MM.1S (cell line): ENCODE measurements at regions not wholly inside any gene's neighbourhood (a gene's known extent, or its start where the extent isn't known, plus 50 kb on each side); places are given as distances from the start of the nearest gene placed in this dataset.

Source experiments
- DNase-seq: peaks from one replicate; pipeline ENCODE4 v3.0.0-alpha.2; 2015
- H2AFZ ChIP-seq: fragments of 300-600 bp; sonication (generic); 2 replicates; pipeline ENCODE4 v1.6.0; 2016; ENCODE audit warnings: antibody characterized with exemption, low read length
- H3F3A ChIP-seq: fragments of 300-600 bp; sonication (generic); 2 replicates; pipeline ENCODE4 v1.6.1; 2016; ENCODE audit warnings: mild to moderate bottlenecking, antibody characterized with exemption, low read length, moderate library complexity, mixed read lengths; ENCODE audit not compliant: insufficient read depth
- H3K27ac ChIP-seq: fragments of 300-600 bp; sonication (generic); 2 replicates; pipeline ENCODE4 v1.5.1; 2016; ENCODE audit warnings: mild to moderate bottlenecking, low read length
- H3K27me3 ChIP-seq: fragments of 300-600 bp; sonication (generic); replicated peaks from 2 replicates; pipeline ENCODE4 v1.6.0; 2016; ENCODE audit warnings: low read length; ENCODE audit not compliant: insufficient read depth
- H3K36me3 ChIP-seq: fragments of 300-600 bp; sonication (generic); replicated peaks from 2 replicates; pipeline ENCODE4 v1.6.1; 2016; ENCODE audit warnings: mild to moderate bottlenecking, low read length, mixed read lengths; ENCODE audit not compliant: insufficient read depth
- H3K4me1 ChIP-seq: fragments of 300-600 bp; sonication (generic); 2 replicates; pipeline ENCODE4 v1.6.1; 2016; ENCODE audit warnings: low read length, mixed read lengths
- H3K4me2 ChIP-seq: fragments of 300-600 bp; sonication (generic); 2 replicates; pipeline ENCODE4 v1.6.0; 2016; ENCODE audit warnings: low read depth, low read length
- H3K4me3 ChIP-seq: fragments of 300-600 bp; sonication (generic); 2 replicates; pipeline ENCODE4 v1.5.1; 2016; ENCODE audit warnings: low read length, mixed read lengths
- H3K79me2 ChIP-seq: fragments of 300-600 bp; sonication (generic); 2 replicates; pipeline ENCODE4 v1.6.1; 2016; ENCODE audit warnings: mixed run types, low read length, mixed read lengths
- H3K9ac ChIP-seq: fragments of 300-600 bp; sonication (generic); 2 replicates; pipeline ENCODE4 v1.6.1; 2016; ENCODE audit warnings: low read length, mixed read lengths
- H3K9me2 ChIP-seq: fragments of 300-600 bp; sonication (generic); replicated peaks from 2 replicates; pipeline ENCODE4 v1.6.1; 2016; ENCODE audit warnings: mild to moderate bottlenecking, low read length, mixed read lengths; ENCODE audit not compliant: insufficient read depth
- H3K9me3 ChIP-seq: fragments of 300-600 bp; sonication (generic); replicated peaks from 2 replicates; pipeline ENCODE4 v1.6.1; 2016; ENCODE audit warnings: mild to moderate bottlenecking, low read length, mixed read lengths; ENCODE audit not compliant: insufficient read depth
- H4K20me1 ChIP-seq: fragments of 300-600 bp; sonication (generic); 2 replicates; pipeline ENCODE4 v1.6.1; 2016; ENCODE audit warnings: mild to moderate bottlenecking, low read length, moderate library complexity, mixed read lengths; ENCODE audit not compliant: insufficient read depth
- CTCF ChIP-seq: fragments of 300-600 bp; sonication (generic); IDR thresholded peaks from 2 replicates; pipeline ENCODE4 v1.5.1; 2016; ENCODE audit warnings: antibody characterized with exemption, low read length, mixed read lengths
- EZH2 ChIP-seq: fragments of 300-600 bp; sonication (generic); optimal IDR thresholded peaks from 2 replicates; pipeline ENCODE3; 2017; ENCODE audit warnings: low read depth, mild to moderate bottlenecking, antibody characterized with exemption, low read length, mixed read lengths
- EZH2phosphoT487 ChIP-seq: fragments of 300-600 bp; sonication (generic); IDR thresholded peaks from 2 replicates; pipeline ENCODE4 v1.6.1; 2018; ENCODE audit warnings: antibody characterized with exemption, low read length

DNA sequence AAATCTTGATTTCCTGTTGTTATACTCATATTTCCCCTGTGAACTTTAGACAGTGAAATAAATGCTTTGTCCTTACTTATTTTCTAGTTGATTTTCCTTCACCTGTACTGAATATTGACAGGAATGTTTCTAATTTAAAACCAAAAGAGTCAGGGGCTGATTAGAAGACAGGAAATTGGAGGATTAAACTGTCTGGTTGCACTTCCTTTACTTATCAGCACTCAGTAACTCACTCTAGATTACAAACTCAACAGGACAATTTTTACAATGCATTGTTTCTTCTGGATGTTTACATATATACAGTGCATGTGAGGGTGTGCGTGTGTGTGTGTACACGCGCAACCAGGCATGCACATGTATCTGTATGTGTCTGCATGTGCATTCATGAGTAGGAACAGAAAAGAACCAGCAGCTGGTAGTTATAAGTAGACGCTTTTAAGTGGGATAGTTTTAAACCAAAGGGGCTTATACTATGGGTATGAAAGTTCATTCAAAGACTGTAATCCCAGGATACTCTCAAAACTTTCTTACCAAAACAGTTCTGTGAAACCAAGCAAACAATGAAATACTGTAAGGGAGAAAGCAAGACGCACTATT, 212.0 kb upstream of the NFIA start:
- H3K4me2 ChIP-seq: no peak overlapping the region

DNA sequence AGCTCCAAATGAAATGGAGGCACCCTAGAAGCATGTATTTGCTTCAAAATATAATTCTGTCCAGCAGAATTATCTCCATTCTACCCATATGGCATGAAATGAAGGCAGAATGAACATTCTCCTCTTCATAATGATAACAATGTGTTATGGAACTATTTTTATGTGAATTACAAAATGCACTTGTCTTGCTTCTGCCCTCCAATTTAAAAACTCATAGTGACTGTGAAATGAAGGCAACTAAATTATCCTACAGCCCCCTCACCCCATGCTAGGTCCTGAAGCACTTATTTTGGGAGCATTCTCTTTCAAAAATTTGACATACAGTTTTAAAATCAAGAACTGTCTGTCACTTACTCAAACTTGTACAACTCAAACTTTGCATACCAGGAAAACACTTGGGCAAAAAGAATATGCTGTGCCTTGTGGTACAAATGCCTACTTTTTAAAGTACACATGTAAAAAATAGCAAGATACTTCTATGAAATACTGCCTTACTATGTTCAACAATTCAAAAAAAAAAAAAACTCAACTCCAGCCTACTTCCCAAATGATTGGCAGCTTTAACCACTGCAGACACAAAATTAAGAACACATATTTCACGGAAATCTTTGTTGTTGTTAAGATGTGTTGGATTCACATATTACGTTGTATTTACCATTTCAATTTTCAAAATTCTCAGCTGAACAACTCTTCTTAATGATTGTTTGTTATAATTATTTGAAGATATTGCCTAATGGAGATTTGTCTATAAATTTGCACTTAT, 213.3 kb upstream of the NFIA start:
- Histone ChIP-seq H3K79me2 (no peaks in the 10 kb centered on the region), H3K4me2 (no peak overlapping the region), H3K9me3 (no peaks in the 10 kb centered on the region), H3K9me2 (no peaks in the 10 kb centered on the region), H3K4me3 (no peak overlapping the region), H3K9ac (no peak overlapping the region), H3K36me3 (no peaks in the 10 kb centered on the region), H4K20me1 (no peaks in the 10 kb centered on the region), H3F3A (no peaks in the 10 kb centered on the region), H3K4me1 (0 out of 2 replicates have a peak, but pooled peaks cover 5% of the 10 kb centered on the region), H2AFZ (no peak overlapping the region), H3K27ac (no peak overlapping the region), H3K27me3 (no peaks in the 10 kb centered on the region)
- no peak for TF ChIP-seq EZH2
- no peak for TF ChIP-seq CTCF
- no peak for TF ChIP-seq EZH2phosphoT487
- DNase-seq: no peak

More for the DNA sequence above, 212.0 kb upstream of the NFIA start:
- Histone ChIP-seq H3K9ac (no peak overlapping the region), H2AFZ (no peak overlapping the region), H4K20me1 (no peaks in the 10 kb centered on the region), H3K4me1 (0 out of 2 replicates have a peak, but pooled peaks cover 5% of the 10 kb centered on the region), H3K27ac (no peak overlapping the region), H3F3A (no peaks in the 10 kb centered on the region), H3K9me2 (no peaks in the 10 kb centered on the region), H3K9me3 (no peaks in the 10 kb centered on the region), H3K4me3 (no peak overlapping the region), H3K27me3 (no peaks in the 10 kb centered on the region), H3K79me2 (no peaks in the 10 kb centered on the region), H3K36me3 (no peaks in the 10 kb centered on the region)
- no peak for DNase-seq
- TF ChIP-seq EZH2phosphoT487 (no peak), EZH2 (no peak), CTCF (no peak)

- no peaks in the 10 kb centered on the region for H3K9me3 ChIP-seq
- H3F3A ChIP-seq: no peaks in the 10 kb centered on the region
- no peak overlapping the region for H3K27ac ChIP-seq
- no peaks in the 10 kb centered on the region for H3K79me2 ChIP-seq
- 0 out of 2 replicates have a peak, but pooled peaks cover 5% of the 10 kb centered on the region for H3K4me1 ChIP-seq
- no peak overlapping the region for H3K4me2 ChIP-seq
- H3K9me2 ChIP-seq: no peaks in the 10 kb centered on the region
- no peak overlapping the region for H3K9ac ChIP-seq
- no peak overlapping the region for H2AFZ ChIP-seq
- H3K27me3 ChIP-seq: no peaks in the 10 kb centered on the region
- no peak for TF ChIP-seq EZH2phosphoT487
- no peak for TF ChIP-seq CTCF
- TF ChIP-seq EZH2: no peak
- no peak for DNase-seq
- H3K4me3 ChIP-seq: no peak overlapping the region
- H4K20me1 ChIP-seq: no peaks in the 10 kb centered on the region
- no peaks in the 10 kb centered on the region for H3K36me3 ChIP-seq
These were observed 214.6 kb upstream of the NFIA start for GRCh38 chr1:60867782-60868181.
